H1 (cell line): ENCODE measurements at regions not wholly inside any gene's neighbourhood (a gene's known extent, or its start where the extent isn't known, plus 50 kb on each side); places are given as distances from the start of the nearest gene placed in this dataset.

Source experiments
- CTCF ChIA-PET: fragments of 300-600 bp; sonication (Branson Sonifier 250); formaldehyde crosslinking; loops from one replicate; lab custom pipeline; 2021; ENCODE audit not compliant: partially characterized antibody; lab: Charles Lee
- POLR2A ChIA-PET: fragments of 300-600 bp; sonication (Branson Sonifier 250); formaldehyde crosslinking; loops from one replicate; lab custom pipeline; 2021; ENCODE audit warnings: inconsistent platforms; ENCODE audit not compliant: partially characterized antibody; lab: Charles Lee
- DNase-seq, 2 experiments: peaks; one replicate each; pipeline versions ENCODE4 v3.0.0 to v3.0.0-alpha.2; 2010 to 2022; ENCODE audit warnings: low spot score in 2 of 2, low read depth in 1 of 2, mixed read lengths in 1 of 2
- FAIRE-seq: peaks from 2 replicates; lab custom pipeline; 2011; peaks lifted over from hg19 to GRCh38; lab: Jason Lieb, UNC
- H2AFZ ChIP-seq: 2 replicates; pipeline ENCODE4 v1.8.1; 2012; ENCODE audit warnings: low read length, inconsistent platforms
- H2AK5ac ChIP-seq: 2 replicates; pipeline ENCODE4 v1.6.1; 2013; ENCODE audit warnings: low read depth, low read length
- H2BK120ac ChIP-seq: replicated peaks from 2 replicates; pipeline ENCODE3; 2013; ENCODE audit warnings: low read depth, low read length, inconsistent platforms
- H2BK12ac ChIP-seq: 2 replicates; pipeline ENCODE4 v1.6.1; 2013; ENCODE audit warnings: low read depth, low read length
- H2BK15ac ChIP-seq: 2 replicates; pipeline ENCODE4 v1.6.1; 2013; ENCODE audit warnings: low read length
- H2BK20ac ChIP-seq: 2 replicates; pipeline ENCODE4 v1.6.1; 2013; ENCODE audit warnings: low read length
- H2BK5ac ChIP-seq: 2 replicates; pipeline ENCODE4 v1.6.1; 2013; ENCODE audit warnings: low read depth, low read length
- H3K14ac ChIP-seq: 2 replicates; pipeline ENCODE4 v1.6.1; 2013; ENCODE audit warnings: inconsistent platforms; ENCODE audit not compliant: insufficient read length
- H3K18ac ChIP-seq: 2 replicates; pipeline ENCODE4 v1.6.1; 2013; ENCODE audit warnings: low read length; ENCODE audit errors: extremely low read depth
- H3K23ac ChIP-seq: 2 replicates; pipeline ENCODE4 v1.6.1; 2013; ENCODE audit warnings: inconsistent platforms; ENCODE audit not compliant: insufficient read length
- H3K23me2 ChIP-seq: 2 replicates; pipeline ENCODE4 v1.6.1; 2013; ENCODE audit warnings: low read depth, low read length
- H3K27ac ChIP-seq: 2 replicates; pipeline ENCODE4 v1.6.1; 2011; ENCODE audit warnings: low read depth, low read length, inconsistent platforms
- H3K27me3 ChIP-seq, 4 experiments: replicated peaks in 1 of 4; 1 replicate in 1 of 4; 2 replicates in 3 of 4; pipeline versions ENCODE4 v1.6.1 to v1.8.1; 2011 to 2013; ENCODE audit warnings: low read length in 3 of 4, mild to moderate bottlenecking in 3 of 4, inconsistent platforms in 2 of 4, mixed read lengths in 2 of 4, moderate library complexity in 1 of 4; ENCODE audit not compliant: control insufficient read depth in 3 of 4, insufficient read depth in 3 of 4; ENCODE audit errors: extremely low read depth in 1 of 4
- H3K36me3 ChIP-seq, 4 experiments: 2 replicates each; pipeline versions ENCODE4 v1.6.1 to v1.8.1; 2011 to 2013; ENCODE audit warnings: mild to moderate bottlenecking in 4 of 4, low read length in 3 of 4, moderate library complexity in 2 of 4, control low read depth in 1 of 4, inconsistent platforms in 1 of 4; ENCODE audit not compliant: insufficient read depth in 4 of 4, control insufficient read depth in 2 of 4
- H3K4ac ChIP-seq: replicated peaks from 2 replicates; pipeline ENCODE3; 2013; ENCODE audit warnings: low read length, low read depth, mixed read lengths, inconsistent platforms; ENCODE audit not compliant: insufficient read length
- H3K4me1 ChIP-seq, 4 experiments: replicated peaks in 1 of 4; 1 replicate in 1 of 4; 2 replicates in 3 of 4; pipeline versions ENCODE4 v1.6.1 to v1.8.1; 2011 to 2013; ENCODE audit warnings: low read length in 3 of 4, inconsistent platforms in 2 of 4, mixed read lengths in 1 of 4; ENCODE audit not compliant: insufficient read depth in 4 of 4, control insufficient read depth in 3 of 4
- H3K4me2 ChIP-seq, 2 experiments: 2 replicates each; pipeline versions ENCODE4 v1.6.1 to v1.8.1; 2011 to 2013; ENCODE audit warnings: low read depth in 2 of 2, low read length in 2 of 2, control low read depth in 1 of 2, inconsistent platforms in 1 of 2, mild to moderate bottlenecking in 1 of 2; ENCODE audit not compliant: insufficient read depth in 1 of 2
- H3K4me3 ChIP-seq, 4 experiments: fragments of 200-600, 300-600 bp in 1 of 4; sonication (generic), shearing (Covaris generic), sonication (Bioruptor Twin) in 1 of 4; 2 replicates each; pipeline versions ENCODE4 v1.5.1 to v1.8.1; 2011 to 2016; ENCODE audit warnings: low read length in 4 of 4, low read depth in 3 of 4, control low read depth in 2 of 4, inconsistent platforms in 2 of 4, mild to moderate bottlenecking in 2 of 4, mixed read lengths in 1 of 4, moderate library complexity in 1 of 4; ENCODE audit not compliant: insufficient read depth in 2 of 4; ENCODE audit errors: extremely low read depth in 1 of 4
- H3K56ac ChIP-seq: replicated peaks from 2 replicates; pipeline ENCODE3; 2013; ENCODE audit warnings: low read depth, mild to moderate bottlenecking, mixed read lengths, low read length, inconsistent platforms; ENCODE audit not compliant: insufficient read length
- H3K79me1 ChIP-seq: 2 replicates; pipeline ENCODE4 v1.6.1; 2013; ENCODE audit warnings: low read depth, low read length, control low read depth
- H3K79me2 ChIP-seq, 2 experiments: 2 replicates each; pipeline versions ENCODE4 v1.6.1 to v1.8.1; 2012 to 2013; ENCODE audit warnings: low read length in 2 of 2, mild to moderate bottlenecking in 2 of 2, inconsistent platforms in 1 of 2; ENCODE audit not compliant: insufficient read depth in 2 of 2, control insufficient read depth in 1 of 2
- H3K9ac ChIP-seq, 4 experiments: replicated peaks in 1 of 4; 1 replicate in 1 of 4; 2 replicates in 3 of 4; pipeline versions ENCODE4 v1.6.1 to v1.8.1; 2011 to 2013; ENCODE audit warnings: low read depth in 3 of 4, low read length in 3 of 4, control low read depth in 2 of 4, mild to moderate bottlenecking in 2 of 4, moderate library complexity in 2 of 4, inconsistent platforms in 1 of 4; ENCODE audit errors: extremely low read depth in 1 of 4
- H3K9me3 ChIP-seq, 2 experiments: 2 replicates each; pipeline versions ENCODE4 v1.6.1 to v1.8.1; 2012 to 2013; ENCODE audit warnings: mild to moderate bottlenecking in 2 of 2, moderate library complexity in 2 of 2, control low read depth in 1 of 2, inconsistent platforms in 1 of 2, low read depth in 1 of 2, low read length in 1 of 2, mixed read lengths in 1 of 2; ENCODE audit not compliant: insufficient read depth in 2 of 2
- H4K20me1 ChIP-seq, 2 experiments: replicated peaks in 1 of 2; 2 replicates each; pipeline versions ENCODE3 to v1.8.1; 2011 to 2013; ENCODE audit warnings: inconsistent platforms in 2 of 2, low read length in 2 of 2, mild to moderate bottlenecking in 1 of 2; ENCODE audit not compliant: insufficient read depth in 2 of 2, control insufficient read depth in 1 of 2
- H4K5ac ChIP-seq: 2 replicates; pipeline ENCODE4 v1.6.1; 2013; ENCODE audit warnings: low read length, low read depth, mixed read lengths, inconsistent platforms; ENCODE audit not compliant: insufficient read length
- H4K8ac ChIP-seq: 2 replicates; pipeline ENCODE4 v1.8.0; 2013; ENCODE audit warnings: mild to moderate bottlenecking, moderate library complexity, low read length, inconsistent platforms; ENCODE audit not compliant: insufficient read depth; ENCODE audit errors: extremely low read depth
- H4K91ac ChIP-seq: replicated peaks from 2 replicates; pipeline ENCODE3; 2013; ENCODE audit warnings: low read length, mixed read lengths, inconsistent platforms; ENCODE audit not compliant: insufficient read length
- CBX5 ChIP-seq: fragments of 300-800, 300-1000 bp; sonication (generic); IDR thresholded peaks from 2 replicates; pipeline ENCODE4 v1.7.1; 2016; ENCODE audit warnings: antibody characterized with exemption, low read length, low read depth
- CEBPB ChIP-seq: IDR thresholded peaks from 2 replicates; pipeline ENCODE4 v1.6.1; 2012; ENCODE audit warnings: low read depth, low read length
- FOSL1 ChIP-seq: IDR thresholded peaks from 2 replicates; pipeline ENCODE4 v1.6.1; 2011; ENCODE audit warnings: mild to moderate bottlenecking, low read depth, low read length, moderate library complexity; ENCODE audit not compliant: insufficient read depth
- GTF2F1 ChIP-seq: IDR thresholded peaks from 2 replicates; pipeline ENCODE4 v1.6.1; 2012; ENCODE audit warnings: low read depth, low read length, improper control_type of control experiment, borderline replicate concordance
- KDM4A ChIP-seq: IDR thresholded peaks from one replicate; pipeline ENCODE4 v1.7.1; 2012; ENCODE audit warnings: low read depth, mild to moderate bottlenecking, moderate library complexity, low read length, inconsistent platforms; ENCODE audit not compliant: severe bottlenecking
- RNF2 ChIP-seq: fragments of 200-900, 300-1000 bp; sonication (generic); IDR thresholded peaks from 2 replicates; pipeline ENCODE4 v1.7.1; 2016; ENCODE audit warnings: borderline replicate concordance, low read depth, mild to moderate bottlenecking, antibody characterized with exemption, low read length; ENCODE audit not compliant: poor library complexity, severe bottlenecking; ENCODE audit errors: missing control alignments
- SIX5 ChIP-seq: IDR thresholded peaks from 2 replicates; pipeline ENCODE4 v1.6.1; 2011; ENCODE audit warnings: mild to moderate bottlenecking, low read depth, low read length
- SUZ12 ChIP-seq: fragments of 200-600 bp; sonication (generic); IDR thresholded peaks from 2 replicates; pipeline ENCODE4 v1.6.1; 2012; ENCODE audit warnings: mild to moderate bottlenecking, inconsistent platforms, low read length, moderate library complexity, mixed read lengths
- TAF7 ChIP-seq: optimal IDR thresholded peaks from 2 replicates; pipeline ENCODE3; 2011; ENCODE audit warnings: low read depth, mild to moderate bottlenecking, inconsistent platforms, low read length, moderate library complexity, borderline replicate concordance
- TCF12 ChIP-seq: IDR thresholded peaks from 2 replicates; pipeline ENCODE4 v1.6.1; 2011; ENCODE audit warnings: low read depth, mild to moderate bottlenecking, low read length
- TEAD4 ChIP-seq: IDR thresholded peaks from 2 replicates; pipeline ENCODE4 v1.6.1; 2012; ENCODE audit warnings: low read depth, low read length, inconsistent platforms, mixed read lengths
- USF2 ChIP-seq: IDR thresholded peaks from 2 replicates; pipeline ENCODE4 v1.6.1; 2011; ENCODE audit warnings: low read length, improper control_type of control experiment
- ZNF274 ChIP-seq: IDR thresholded peaks from 2 replicates; pipeline ENCODE4 v1.7.0; 2012; ENCODE audit warnings: low read length, borderline replicate concordance; ENCODE audit errors: extremely low read depth
- WGBS, 2 experiments: shearing (Covaris generic) in 1 of 2; methylation state at CpG; one replicate each; pipeline versions ENCODE4 v1.1.6 to v1.1.7; 2013 to 2015; ENCODE audit warnings: low lambda C conversion rate in 2 of 2, mixed read lengths in 2 of 2, inconsistent platforms in 1 of 2, low coverage in 1 of 2, missing lambda C conversion rate in 1 of 2; ENCODE audit not compliant: insufficient replicate concordance in 2 of 2, insufficient coverage in 1 of 2, insufficient read length in 1 of 2; ENCODE audit errors: extremely low coverage in 1 of 2, missing lambda C conversion rate in 1 of 2; 5-methylcytosine and 5-hydroxymethylcytosine counted together

GRCh38 chr2:149719695-149720094, 132.1 kb upstream of the MMADHC start:
- H3K23ac ChIP-seq: no peak overlapping the region
- 84% methylated on average over 3 of the region's 3 CpGs; no CpG with 5 or more reads in 1 of the 2 experiments for WGBS, 2 experiments
- no peak overlapping the region for H3K18ac ChIP-seq
- no peak overlapping the region for H3K4me3 ChIP-seq
- no peak overlapping the region for H3K9ac ChIP-seq
- DNase-seq (no peak), FAIRE-seq (no peak)
- H4K20me1 ChIP-seq: no peaks in the 10 kb centered on the region
- ChIA-PET POLR2A (no interaction called here), CTCF (no interaction called here)
- no peaks in the 10 kb centered on the region for H3K9me3 ChIP-seq
- no peaks in the 10 kb centered on the region for H3K79me2 ChIP-seq
- no peak overlapping the region for H3K27ac ChIP-seq
- H2BK12ac ChIP-seq: no peak overlapping the region
- no peak overlapping the region for H3K4ac ChIP-seq
- no peak overlapping the region for H2AK5ac ChIP-seq
- no peak overlapping the region for H2BK120ac ChIP-seq
- no peak overlapping the region for H4K8ac ChIP-seq
- H3K23me2 ChIP-seq: no peaks in the 10 kb centered on the region
- H3K4me2 ChIP-seq: no peak overlapping the region
- H4K91ac ChIP-seq: no peak overlapping the region
- no peak overlapping the region for H3K56ac ChIP-seq
- peaks cover 0 to 7% (median under 1%) of the 10 kb centered on the region in 4 experiments; a peak in 2 of 7 replicates for H3K4me1 ChIP-seq
- H3K36me3 ChIP-seq: no peaks in the 10 kb centered on the region
- H3K79me1 ChIP-seq: no peaks in the 10 kb centered on the region
- no peak overlapping the region for H2BK5ac ChIP-seq
- H2BK15ac ChIP-seq: no peak overlapping the region
- TF ChIP-seq CBX5 (no peak), TAF7 (no peak), CEBPB (no peak), ZNF274 (no peak), USF2 (no peak), SIX5 (no peak), TEAD4 (no peak), GTF2F1 (no peak), RNF2 (no peak), SUZ12 (no peak), TCF12 (no peak), KDM4A (no peak), FOSL1 (no peak)
- no peak overlapping the region for H4K5ac ChIP-seq
- no peak overlapping the region for H2BK20ac ChIP-seq
- H3K27me3 ChIP-seq: peaks cover 0 to 1% (median 0%) of the 10 kb centered on the region in 4 experiments; a peak in 1 of 7 replicates
- H3K14ac ChIP-seq: no peak overlapping the region
- no peak overlapping the region for H2AFZ ChIP-seq
